SW 1271 (cell line): ENCODE measurements at regions not wholly inside any gene's neighbourhood (a gene's known extent, or its start where the extent isn't known, plus 50 kb on each side); places are given as distances from the start of the nearest gene placed in this dataset.
"Not testable (repeated sequence)": the region's sequence is repeated elsewhere in the genome, so short reads cannot be mapped to it uniquely, and the experiment has no call there.

Source experiments
- DNase-seq, 2 experiments: peaks; one replicate each; lab custom pipeline; 2025; lab: John Stamatoyannopoulos, UW

DNA sequence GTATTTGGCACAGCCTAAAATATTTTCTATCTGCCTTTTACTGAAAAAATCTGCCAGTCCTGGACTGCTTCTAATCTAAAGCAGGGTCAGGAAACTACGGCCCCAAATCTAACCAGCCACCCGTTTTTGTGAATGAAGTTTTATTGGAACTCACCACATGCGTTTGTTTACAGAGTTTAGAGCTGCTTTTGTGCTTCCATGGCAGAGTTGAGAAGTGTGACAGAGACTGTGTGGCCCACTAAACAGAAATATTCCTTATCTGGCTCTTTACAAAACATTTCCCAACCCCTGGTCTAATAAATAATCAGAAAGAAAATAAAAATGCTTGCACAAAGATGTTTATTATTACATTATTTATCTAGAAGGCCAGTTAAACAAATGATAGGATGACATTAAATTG lies 110.2 kb downstream of the COPRS start:
- DNase-seq: no peak

DNA sequence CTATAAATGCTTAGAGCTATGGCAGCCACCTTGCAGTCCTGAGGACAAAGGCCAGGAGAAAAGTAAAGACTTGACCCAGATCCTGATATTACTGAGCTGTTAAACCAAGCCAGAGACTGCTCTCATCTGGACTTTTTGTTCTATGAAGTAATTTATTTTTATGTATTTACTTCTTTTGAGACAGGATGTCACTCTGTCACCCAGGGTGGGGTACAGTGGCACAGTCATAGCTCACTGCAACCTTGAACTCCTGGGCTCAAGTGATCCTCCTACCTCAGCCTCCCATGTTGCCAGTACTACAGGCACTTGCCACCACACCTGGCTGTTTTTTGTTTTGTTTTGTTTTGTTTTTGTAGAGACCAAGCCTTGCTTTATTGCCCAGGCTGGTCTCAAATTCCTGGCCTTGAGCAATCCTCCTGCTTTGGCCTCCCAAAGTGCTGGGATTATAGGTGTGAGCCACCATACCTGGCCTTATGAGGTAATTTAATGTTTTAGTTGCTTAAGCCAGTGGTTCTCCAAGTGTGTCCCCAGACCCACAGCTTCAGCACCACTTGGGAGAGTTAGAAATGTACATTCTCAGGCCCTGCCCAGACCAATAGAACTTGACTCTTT lies 112.1 kb downstream of the COPRS start:
- DNase-seq: no peak

DNA sequence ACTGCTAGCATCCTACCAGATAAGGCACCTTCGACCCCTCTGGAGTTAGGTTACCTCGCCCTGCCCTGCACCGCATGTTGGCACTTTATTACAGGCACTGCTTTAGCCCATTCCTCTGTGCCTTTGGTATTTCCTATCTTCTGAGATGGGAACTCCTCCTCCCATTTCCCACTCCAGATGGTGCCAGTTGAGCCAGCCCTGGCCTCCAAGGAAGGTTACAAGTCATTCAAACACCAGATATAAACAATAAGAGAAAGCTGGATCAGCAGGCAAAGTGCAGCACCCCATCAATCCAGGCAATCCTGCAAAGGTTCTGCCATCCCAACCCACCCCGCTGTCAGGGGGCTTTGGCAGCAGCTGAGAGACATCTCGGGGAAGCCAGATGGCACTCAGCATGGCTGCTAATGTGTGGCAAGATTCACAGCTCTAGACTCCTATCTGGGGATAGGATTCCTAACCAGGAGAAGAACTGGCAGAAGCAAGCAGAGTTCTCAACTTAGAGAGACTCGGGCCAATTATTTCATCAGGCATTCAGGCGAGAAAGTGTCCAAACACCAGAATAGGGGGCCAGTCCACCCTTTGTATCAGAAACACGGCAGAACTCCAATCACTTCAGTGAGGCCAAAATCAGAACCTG lies 113.0 kb downstream of the COPRS start:
- DNase-seq: no peak

DNA sequence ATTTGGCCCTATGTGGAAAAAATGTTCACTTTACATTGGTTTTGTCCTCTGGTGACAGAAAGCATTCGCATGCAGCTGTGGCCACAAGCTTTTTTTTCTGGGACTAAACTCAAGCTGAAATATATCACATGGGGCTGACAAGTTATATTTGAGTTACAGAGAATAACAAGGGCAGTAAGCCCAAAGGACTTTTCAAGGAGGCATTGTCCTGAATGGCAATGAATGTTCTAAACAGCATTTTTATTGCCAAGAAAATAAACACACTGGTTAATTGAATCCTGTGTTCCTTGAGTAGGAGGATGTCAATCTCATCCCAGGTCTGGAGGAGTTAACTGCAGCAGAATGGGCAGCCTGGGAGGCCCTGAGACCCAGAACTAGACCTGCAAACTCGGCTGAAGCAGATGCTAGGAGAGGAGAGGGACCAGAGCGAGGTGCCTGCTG lies 114.5 kb downstream of the COPRS start:
- DNase-seq: no peak

DNA sequence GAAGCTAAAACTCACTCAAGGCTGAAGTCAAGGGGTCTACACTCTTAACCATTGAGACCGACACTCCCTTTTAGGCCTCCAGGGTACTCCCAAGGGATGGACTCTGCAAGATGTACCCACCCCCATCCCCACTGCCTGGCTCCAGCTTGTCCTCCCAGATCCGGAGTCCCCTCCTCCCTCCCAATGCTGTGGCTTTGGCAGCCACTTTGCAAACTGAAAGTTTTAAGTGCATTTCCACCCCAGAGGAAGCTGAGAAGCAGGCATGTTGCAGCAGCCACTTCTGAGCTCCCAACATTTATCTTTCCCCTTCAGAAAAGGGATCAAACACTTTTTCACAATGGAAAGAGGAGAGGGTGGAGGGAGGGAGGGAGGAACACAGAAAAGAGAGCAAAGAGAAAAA lies 115.2 kb downstream of the COPRS start:
- no peak for DNase-seq

DNA sequence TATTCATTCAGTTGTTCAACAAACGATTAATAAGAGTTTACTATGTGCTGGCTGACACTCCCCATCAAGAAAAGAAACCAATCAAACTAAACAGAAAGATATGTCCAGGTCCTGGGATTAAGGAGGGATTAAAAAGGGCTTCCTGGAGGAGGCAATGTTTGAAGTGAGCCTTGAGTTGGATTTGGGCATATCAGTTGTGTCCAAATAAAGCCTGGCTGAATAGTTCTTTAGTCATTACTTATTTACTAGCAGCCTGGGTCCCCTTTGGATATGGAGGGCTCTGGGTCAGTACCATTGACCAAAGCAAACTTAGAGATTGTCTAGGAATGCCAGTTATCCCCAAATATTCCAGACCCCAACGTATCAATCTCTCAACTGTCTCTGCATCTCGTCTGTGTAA lies 117.7 kb downstream of the COPRS start:
- DNase-seq: no peak

DNA sequence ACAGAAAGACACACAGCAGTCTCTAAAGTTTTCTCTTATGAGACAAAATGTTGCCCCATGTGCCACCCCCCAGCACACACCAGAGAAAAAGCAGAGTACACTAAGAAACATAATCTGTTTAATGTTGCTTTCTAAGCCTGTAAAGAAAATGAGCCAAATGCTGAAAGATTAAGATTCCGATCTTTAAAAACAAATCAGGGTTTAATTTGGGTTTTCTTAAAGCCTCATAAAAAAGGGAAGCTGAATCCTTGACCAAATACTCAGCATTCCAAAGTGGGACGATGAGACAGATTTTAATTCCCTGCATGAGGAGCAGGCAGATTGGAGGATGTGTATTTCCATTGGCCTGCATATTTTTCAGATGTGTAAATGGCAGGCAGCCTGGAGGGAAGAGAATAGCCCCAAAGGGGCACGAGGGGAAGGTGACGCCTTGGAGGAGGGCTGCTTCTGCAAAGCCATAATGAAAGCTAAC lies 118.4 kb downstream of the COPRS start:
- no peak for DNase-seq

DNA sequence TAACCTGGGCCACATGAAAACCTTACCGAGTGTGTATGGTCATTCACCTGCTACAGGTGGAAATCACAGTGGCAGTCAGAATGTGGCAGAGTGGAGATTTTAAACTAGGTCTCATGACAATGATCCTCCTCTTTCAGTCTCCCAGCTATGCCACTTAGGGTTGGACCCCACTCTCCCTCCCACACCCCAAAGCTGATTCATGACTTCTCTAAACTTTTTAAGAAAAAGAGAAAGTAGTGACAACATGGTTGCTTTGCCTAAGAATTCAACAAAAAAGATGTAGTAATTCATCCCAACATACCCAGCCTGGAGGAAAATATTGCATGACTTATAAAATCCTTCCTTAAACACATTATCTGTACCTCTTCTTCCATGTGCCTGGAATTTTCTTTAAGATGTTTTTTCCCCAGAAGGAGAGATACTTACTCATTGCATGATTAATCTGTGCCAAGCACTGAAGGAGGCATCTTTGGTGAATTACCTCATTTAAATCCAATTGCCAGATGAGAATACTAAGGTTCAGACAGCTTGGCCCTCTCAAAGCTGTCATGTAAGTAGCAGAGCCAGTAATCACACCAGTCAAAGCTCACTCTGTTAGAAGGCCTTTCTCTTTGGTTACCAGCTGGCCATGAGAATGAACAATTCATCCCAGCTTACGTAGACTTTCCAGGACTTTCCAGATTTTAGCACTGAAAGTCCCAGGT lies 119.9 kb downstream of the COPRS start:
- no peak for DNase-seq

DNA sequence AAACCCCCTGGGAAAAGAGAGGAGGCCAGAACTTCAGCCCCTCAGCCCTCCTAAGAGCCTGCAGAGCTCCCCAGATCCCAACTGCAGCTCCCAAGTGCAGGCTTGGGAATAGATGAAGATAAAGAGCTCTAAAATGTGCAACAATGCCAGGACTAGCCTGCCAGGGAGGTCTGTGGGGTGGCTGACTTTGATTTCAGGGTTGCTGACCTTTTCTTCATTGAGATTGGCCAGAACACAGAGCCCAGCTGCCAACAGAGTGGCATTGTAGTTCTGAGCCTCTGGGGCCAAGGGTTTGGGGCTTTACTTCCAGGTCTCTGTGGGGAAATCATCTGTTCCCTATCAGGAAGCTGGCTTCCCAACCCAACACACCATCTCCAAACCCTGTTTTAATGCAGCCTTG lies 120.6 kb downstream of the COPRS start:
- no peak for DNase-seq

DNA sequence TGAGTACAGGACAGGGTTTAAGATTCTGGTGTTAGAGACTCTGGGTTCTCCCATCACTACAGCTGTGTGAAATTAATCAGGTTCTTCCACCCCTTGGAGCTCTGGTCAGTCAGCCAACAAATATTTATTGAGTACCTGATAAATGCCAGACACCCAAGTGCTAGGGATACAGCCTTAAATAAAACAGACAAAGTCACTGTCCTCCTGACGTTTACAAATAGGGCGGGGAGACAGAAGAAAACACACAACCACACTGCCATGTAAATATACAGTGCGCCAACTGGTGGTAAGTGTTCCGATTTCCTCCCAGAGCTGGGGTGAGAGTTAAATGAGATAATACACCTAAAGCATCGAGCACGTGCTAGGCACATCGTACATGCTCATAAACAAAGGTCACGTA lies 121.0 kb downstream of the COPRS start:
- DNase-seq: no peak

DNA sequence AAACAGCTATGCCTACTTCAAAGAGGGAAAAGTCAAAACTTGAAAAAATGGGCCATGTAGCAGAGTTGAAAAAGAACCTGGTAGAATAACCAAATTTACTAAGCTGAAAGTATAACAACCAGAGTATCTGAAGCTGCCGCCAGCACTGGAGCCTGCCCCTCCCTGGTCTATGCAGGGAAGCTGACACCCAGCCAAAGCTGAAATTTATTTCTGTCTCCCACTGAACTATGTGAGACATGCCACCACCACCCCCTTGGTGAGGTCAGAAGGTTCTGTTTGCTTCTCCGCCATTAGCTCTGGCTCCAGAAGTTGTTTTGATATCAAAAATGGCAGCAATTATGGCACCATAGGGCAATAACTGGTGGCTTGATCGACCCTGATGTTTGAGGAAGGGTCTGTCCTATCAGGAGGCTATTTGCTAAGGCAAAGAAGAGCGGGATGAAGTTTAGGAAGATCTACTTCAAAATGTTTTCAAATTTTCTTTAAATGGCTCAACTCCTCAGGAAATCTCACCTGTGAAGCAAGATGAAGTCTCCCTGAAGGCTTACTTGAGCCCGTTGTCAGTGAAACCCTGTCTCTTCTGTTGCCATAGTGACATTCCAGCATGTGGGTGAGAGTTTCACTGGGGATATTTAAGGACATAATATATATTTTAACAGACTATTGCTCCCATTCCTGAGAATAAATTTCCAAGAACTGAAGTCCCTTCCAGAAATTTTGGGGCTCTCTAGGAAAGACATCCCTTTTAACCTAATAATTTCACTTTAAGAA lies 122.0 kb downstream of the COPRS start:
- DNase-seq: no peak

DNA sequence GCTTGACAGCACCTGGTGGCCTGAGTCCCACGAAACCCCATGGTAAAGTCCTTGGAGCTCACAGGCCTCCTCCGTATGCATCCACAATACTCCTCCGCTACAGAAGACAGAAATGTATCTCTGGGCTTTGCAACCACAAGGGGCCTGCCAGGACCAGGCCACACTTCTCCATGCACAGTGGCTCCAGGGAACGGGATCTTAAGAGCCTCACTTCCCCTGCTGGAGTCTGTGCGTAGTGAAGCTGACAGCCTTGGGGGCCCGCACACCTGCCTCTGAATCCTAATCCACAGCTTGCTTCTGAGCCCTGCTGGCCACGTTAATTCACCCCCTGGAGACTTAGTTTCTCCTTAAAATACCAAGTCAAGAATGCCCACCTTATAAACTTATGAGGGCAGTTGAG lies 125.7 kb downstream of the COPRS start:
- no peak for DNase-seq

DNA sequence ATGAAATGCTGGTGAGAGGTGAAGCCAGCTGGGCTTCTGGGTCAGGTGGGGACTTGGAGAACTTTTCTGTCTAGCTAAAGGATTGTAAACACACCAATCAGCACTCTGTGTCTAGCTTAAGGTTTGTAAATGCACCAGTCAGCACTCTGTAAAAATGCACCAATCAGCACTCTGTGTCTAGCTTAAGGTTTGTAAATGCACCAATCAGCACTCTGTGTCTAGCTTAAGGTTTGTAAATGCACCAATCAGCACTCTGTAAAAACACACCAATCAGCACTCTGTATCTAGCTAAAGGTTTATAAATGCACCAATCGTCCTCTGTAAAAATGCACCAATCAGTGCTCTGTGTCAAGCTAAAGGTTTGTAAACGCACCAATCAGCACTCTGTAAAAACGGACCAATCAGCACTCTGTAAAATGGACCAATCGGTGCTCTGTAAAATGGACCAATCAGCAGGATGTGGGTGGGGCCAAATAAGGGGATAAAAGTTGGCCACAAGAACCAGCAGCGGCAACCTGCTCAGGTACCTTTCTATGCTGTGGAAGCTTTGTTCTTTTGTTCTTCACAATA lies 127.4 kb downstream of the COPRS start:
- DNase-seq: not testable (repeated sequence)

DNA sequence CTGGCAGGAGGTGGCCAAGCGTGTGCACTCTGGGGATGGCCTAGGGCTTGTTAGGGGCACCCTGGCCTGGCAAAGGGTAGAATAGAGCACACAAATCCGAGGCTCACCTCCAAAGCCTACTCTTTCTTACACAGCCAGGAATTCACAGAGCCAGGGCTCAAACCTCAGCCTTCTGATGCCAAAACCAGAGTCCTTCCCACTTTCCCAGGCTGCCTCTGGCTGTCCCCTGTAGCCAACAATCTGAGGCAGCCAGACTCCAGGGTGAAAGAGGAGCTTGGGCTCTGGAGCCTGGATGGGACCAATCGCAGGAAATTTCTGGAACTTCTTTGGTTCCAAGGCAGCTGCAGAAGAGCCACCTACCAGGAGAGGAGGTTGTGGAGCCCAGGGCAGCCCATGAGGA lies 127.9 kb downstream of the COPRS start:
- DNase-seq: no peak

DNA sequence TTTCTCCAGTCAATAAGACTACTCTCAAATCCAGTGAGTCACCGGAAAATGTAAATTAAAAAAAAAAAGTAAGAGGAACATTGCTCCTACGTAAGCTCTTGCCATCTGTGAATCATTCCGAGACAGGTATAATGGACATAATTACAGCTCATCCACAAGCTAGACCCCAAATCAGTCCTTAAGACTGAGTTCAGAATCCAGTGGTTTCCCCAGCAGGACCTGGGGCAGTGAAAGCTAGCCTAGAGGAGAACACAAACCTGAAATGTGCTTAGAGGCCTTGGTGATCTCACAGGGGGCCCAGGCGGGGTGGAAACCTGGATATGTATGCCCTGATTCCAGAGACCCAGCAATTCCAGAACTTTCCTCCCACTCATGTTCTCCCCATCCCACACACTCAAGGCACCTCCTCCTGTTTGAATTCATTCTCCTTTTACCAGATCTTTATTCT lies 132.0 kb downstream of the COPRS start:
- DNase-seq: no peak

DNA sequence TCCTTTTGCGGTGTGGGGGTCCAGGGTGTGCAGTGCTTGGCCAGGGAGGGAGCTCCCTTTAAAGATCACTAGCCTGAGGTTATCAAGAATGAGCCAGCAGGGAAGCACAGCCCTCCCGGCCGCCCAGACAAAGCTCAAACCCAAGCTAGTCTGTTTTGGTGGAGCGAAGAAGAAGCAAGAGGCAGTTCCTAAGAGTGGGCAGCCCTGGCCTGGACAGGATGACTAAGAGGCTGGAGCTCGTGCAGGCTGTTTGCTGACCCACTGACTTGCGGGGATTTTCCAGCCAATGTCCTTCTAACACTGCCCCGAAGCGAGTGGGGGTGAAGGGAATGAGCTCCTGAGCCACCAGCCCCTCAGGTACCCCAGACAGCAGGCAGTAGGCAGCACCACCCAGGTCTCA lies 134.4 kb downstream of the COPRS start:
- no peak for DNase-seq

DNA sequence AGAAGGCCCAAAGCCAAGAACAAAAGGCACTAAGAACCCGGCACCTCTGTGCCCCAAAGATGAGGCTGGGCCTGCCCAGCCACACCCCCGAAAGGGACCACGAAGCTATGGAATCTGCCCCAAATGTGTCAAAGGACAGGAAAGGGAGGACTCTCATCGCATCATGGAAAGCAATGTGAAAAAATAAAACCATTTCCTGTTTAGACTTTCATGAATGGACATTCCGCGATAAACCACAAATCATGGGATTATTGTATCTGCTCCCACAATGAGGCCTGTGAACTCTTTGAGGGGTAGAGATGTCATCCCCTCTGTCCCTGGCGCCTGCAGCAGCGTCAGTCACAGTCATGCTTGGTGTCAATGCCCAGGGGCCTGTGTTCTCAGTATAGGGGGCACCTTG lies 135.0 kb downstream of the COPRS start:
- no peak for DNase-seq

DNA sequence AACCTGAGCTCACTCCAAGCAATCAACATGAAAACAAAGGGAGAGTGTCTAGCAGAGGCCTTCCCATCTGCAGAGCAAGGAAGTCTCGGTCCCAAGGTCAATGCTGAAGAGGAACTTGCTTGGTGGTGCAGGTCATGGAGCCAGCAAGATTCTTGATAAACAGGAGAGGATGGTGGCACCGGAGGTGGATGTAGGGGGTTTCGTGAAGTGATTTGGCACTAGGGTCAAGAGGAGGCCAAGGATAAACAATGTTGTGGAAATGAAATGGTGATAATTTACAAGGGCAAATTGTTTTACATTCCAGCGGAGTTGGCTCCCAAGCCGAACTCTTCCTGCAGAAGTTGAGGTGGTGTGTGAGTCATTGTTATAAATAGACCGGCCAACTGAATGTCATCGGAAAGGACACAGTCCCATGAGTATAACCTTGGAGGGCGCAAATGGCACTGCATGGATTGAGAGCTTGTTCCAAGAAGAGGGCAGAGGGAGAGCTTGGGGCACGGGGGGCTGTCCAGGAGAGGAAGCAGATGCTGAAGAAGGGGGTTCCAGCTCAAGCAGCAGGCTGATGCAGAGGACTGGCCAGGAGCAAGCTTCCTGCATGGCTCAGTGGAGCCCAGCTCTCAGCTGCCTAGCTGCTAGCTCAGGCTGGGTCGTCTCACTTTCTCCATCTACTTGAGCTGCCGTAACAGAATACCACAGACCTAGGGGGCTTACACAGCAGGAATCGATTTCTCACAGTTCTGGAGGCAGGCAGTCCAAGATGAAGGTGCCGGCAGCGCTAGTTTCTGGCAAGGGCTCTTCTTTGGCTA lies 136.6 kb downstream of the COPRS start:
- no peak for DNase-seq

DNA sequence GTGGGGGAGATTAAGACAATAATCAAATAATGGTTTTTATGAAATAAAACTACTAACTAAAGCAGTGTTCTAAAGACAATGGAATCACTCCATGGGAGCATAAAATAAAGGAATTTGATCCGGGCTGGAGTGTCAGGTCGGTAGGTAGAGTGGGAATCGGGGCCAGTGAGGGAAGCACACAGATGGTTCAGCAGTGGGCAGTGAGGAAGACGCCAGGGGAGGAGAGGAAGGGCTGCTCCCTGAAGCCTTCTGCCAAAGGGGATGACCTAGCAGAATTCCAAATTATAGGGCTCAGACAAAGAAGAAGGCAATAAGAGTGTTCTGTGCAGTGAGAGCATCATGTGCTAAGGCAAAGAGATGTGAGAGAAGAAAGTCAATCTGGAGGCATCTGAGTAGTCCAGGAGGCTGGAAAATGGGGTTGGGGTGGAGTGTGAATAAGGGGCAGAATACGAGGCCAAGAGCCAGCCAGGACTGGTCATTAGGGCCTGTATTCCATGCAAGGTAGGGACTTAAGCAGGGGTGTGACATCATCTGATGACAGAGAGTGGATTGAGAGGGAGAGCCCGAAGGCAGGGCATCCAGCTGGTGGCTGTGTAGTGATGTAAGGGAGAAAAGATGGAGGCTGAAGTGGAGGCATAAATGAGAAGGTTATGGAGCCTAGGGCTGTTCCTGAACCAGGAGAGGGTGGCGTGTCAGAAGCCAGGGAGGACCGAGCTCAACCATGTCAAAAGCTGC lies 137.6 kb downstream of the COPRS start:
- DNase-seq: no peak

DNA sequence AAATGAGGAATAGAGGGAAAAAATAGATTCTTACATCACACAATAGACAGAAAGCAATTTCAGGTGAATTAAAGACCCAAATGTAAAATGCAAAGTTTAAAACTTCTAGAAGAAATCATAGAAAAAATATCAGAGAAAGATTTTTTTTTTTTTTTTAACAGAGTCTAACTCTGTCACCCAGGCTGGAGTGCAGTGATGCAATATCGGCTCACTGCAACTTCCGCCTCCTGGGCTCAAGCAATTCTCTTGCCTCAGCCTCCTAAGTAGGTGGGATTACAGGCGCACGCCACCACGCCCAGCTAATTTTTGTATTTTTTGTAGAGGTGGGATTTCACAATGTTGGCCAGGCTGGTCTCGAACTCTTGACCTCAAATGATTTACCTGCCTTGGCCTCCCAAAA lies 141.8 kb downstream of the COPRS start:
- not testable (repeated sequence) for DNase-seq

DNA sequence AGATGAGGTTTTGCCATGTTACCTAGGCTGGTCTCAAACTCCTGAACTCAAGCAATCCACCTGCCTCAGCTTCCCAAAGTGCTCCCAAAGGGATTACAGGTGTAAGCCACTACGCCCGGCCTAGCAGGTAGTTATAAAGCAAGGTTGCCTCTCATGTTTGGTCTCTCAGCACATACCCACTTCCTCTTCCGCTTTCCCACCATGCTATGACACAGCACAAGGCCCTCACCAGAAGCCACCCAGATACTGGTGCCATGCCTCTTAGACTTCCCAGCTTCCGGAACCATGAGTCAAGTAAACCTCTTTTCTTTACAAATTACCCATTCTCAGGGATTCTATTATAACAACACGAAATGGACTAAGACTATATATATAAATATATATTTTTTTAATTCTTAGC lies 143.6 kb downstream of the COPRS start:
- no peak for DNase-seq
